Thyroid gland (tissue), 4 donors: ENCODE measurements at regions not wholly inside any gene's neighbourhood (a gene's known extent, or its start where the extent isn't known, plus 50 kb on each side); places are given as distances from the start of the nearest gene placed in this dataset.
"Not testable (repeated sequence)": the region's sequence is repeated elsewhere in the genome, so short reads cannot be mapped to it uniquely, and the experiment has no call there.

ENCODE experiments used
- DNase-seq, 2 donors: peaks; one replicate each; pipeline ENCODE4 v3.0.0-alpha.2; 2019
- H3K27ac ChIP-seq, 3 donors: fragments of 200-600 bp; sonication (generic); 1 replicate in 2 of 3; 2 replicates in 1 of 3; pipeline ENCODE4 v1.5.1; 2016 to 2019; ENCODE audit warnings: mild to moderate bottlenecking in 1 of 3, moderate library complexity in 1 of 3
- H3K27me3 ChIP-seq: fragments of 200-600 bp; sonication (generic); one replicate; pipeline ENCODE4 v1.5.1; 2019
- H3K36me3 ChIP-seq, 2 donors: fragments of 200-600 bp; sonication (generic); one replicate each; pipeline ENCODE4 v1.5.1; 2016 to 2019
- H3K4me1 ChIP-seq, 2 donors: fragments of 200-600 bp; sonication (generic); one replicate each; pipeline ENCODE4 v1.5.1; 2017 to 2019
- H3K4me3 ChIP-seq, 3 donors: fragments of 200-600 bp; sonication (generic); replicated peaks in 1 of 3; 1 replicate in 2 of 3; 2 replicates in 1 of 3; pipeline ENCODE4 v1.5.1; 2016; ENCODE audit warnings: mild to moderate bottlenecking in 1 of 3
- H3K9me3 ChIP-seq: fragments of 200-600 bp; sonication (generic); one replicate; pipeline ENCODE4 v1.5.1; 2017
- CTCF ChIP-seq, 6 experiments: fragments of 200-600 bp in 3 of 6; fragments of 450-650 bp in 3 of 6; sonication (generic) in 3 of 6; IDR thresholded peaks; one replicate each; pipeline ENCODE4 v1.5.1; 2016 to 2019; ENCODE audit warnings: antibody characterized with exemption in 6 of 6, mild to moderate bottlenecking in 2 of 6, inconsistent platforms in 1 of 6, moderate library complexity in 1 of 6
- POLR2A ChIP-seq, 2 donors: fragments of 450-650 bp; IDR thresholded peaks; one replicate each; pipeline ENCODE4 v1.6.1; 2017; ENCODE audit warnings: antibody characterized with exemption in 2 of 2, mild to moderate bottlenecking in 2 of 2, moderate library complexity in 1 of 2
- WGBS, 2 donors: methylation state at CpG; one replicate each; pipeline ENCODE4 v1.1.5; 2017; 5-methylcytosine and 5-hydroxymethylcytosine counted together
- intact Hi-C: fragments of 100-400 bp; cut with DNase I; formaldehyde crosslinking; loops from one replicate; pipeline ENCODE4 v1.15.1; 2023

- no peak for TF ChIP-seq CTCF (IDR thresholded peaks at IDR 0.05)
- TF ChIP-seq POLR2A (IDR thresholded peaks at IDR 0.05) = no peak
- WGBS, 2 donors = 89 to 95% methylated on average over 3 of the region's 3 CpGs
- Histone ChIP-seq H3K27me3 (no peaks in the 10 kb centered on the region), H3K4me1 (peaks cover 2 to 7% of the 10 kb centered on the region in 2 donors), H3K4me3 (no peak overlapping the region), H3K36me3 (no peaks in the 10 kb centered on the region), H3K27ac (no peak overlapping the region), H3K9me3 (no peaks in the 10 kb centered on the region)
- intact Hi-C loops = no loop called here
- no peak for DNase-seq
Observed at GRCh38 chr3:102000620-102001209, 151.4 kb downstream of the NFKBIZ start.

GRCh38 chr3:102002056-102002455 is 152.7 kb downstream of the NFKBIZ start:
- Histone ChIP-seq H3K36me3 (no peaks in the 10 kb centered on the region), H3K27me3 (no peaks in the 10 kb centered on the region), H3K4me3 (no peak overlapping the region), H3K27ac (no peak overlapping the region), H3K9me3 (no peaks in the 10 kb centered on the region), H3K4me1 (peaks cover 15 to 20% of the 10 kb centered on the region in 2 donors)
- TF ChIP-seq POLR2A (IDR thresholded peaks at IDR 0.05) (no peak), CTCF (IDR thresholded peaks at IDR 0.05) (no peak)
- DNase-seq = no peak
- intact Hi-C loops = no loop called here
- WGBS, 2 donors = 97 to 100% methylated on average over 1 of the region's 1 CpG

GRCh38 chr3:102004561-102004960 is 155.2 kb downstream of the NFKBIZ start:
- no peaks in the 10 kb centered on the region for H3K9me3 ChIP-seq
- H3K27ac ChIP-seq = no peak overlapping the region
- DNase-seq = no peak
- H3K4me3 ChIP-seq = no peak overlapping the region
- H3K27me3 ChIP-seq = no peaks in the 10 kb centered on the region
- H3K4me1 ChIP-seq = peaks cover 22 to 28% of the 10 kb centered on the region in 2 donors
- WGBS, 2 donors = 95 to 96% methylated on average over 2 of the region's 2 CpGs
- no peaks in the 10 kb centered on the region for H3K36me3 ChIP-seq
- intact Hi-C loops = no loop called here
- no peak for TF ChIP-seq CTCF (IDR thresholded peaks at IDR 0.05)
- no peak for TF ChIP-seq POLR2A (IDR thresholded peaks at IDR 0.05)

- TF ChIP-seq POLR2A (IDR thresholded peaks at IDR 0.05) = no peak
- TF ChIP-seq CTCF (IDR thresholded peaks at IDR 0.05) = no peak
- no peak for DNase-seq
- Histone ChIP-seq H3K4me1 (peaks cover 22 to 28% of the 10 kb centered on the region in 2 donors), H3K4me3 (no peak overlapping the region), H3K27me3 (no peaks in the 10 kb centered on the region), H3K36me3 (no peaks in the 10 kb centered on the region), H3K9me3 (no peaks in the 10 kb centered on the region), H3K27ac (peak overlapping the region in 1 of 3 donors; percentile 79)
- intact Hi-C loops = no loop called here
Observed at GRCh38 chr3:102005551-102005950, 156.2 kb downstream of the NFKBIZ start.

GRCh38 chr3:102006812-102007485 is 157.6 kb downstream of the NFKBIZ start:
- TF ChIP-seq POLR2A (IDR thresholded peaks at IDR 0.05) (no peak), CTCF (IDR thresholded peaks at IDR 0.05) (no peak)
- Histone ChIP-seq H3K4me1 (peaks cover 21 to 22% of the 10 kb centered on the region in 2 donors), H3K27ac (peak overlapping the region; percentile 79 to 82 (median 79)), H3K36me3 (no peaks in the 10 kb centered on the region), H3K27me3 (no peaks in the 10 kb centered on the region), H3K4me3 (no peak overlapping the region), H3K9me3 (no peaks in the 10 kb centered on the region)
- WGBS, 2 donors = 13 to 25% methylated on average over 1 of the region's 1 CpG
- intact Hi-C loops = no loop called here
- DNase-seq = peak; percentile 84

GRCh38 chr3:102008436-102008835 is 159.1 kb downstream of the NFKBIZ start:
- Histone ChIP-seq H3K4me1 (peaks cover 21 to 22% of the 10 kb centered on the region in 2 donors), H3K27ac (peak overlapping the region in 1 of 3 donors; percentile 79)
- H3K9me3 ChIP-seq, H3K4me3 ChIP-seq, H3K27me3 ChIP-seq, H3K36me3 ChIP-seq, DNase-seq, intact Hi-C loops: not testable (repeated sequence)
- WGBS, 2 donors = 89 to 97% methylated on average over 10 to 11 of the region's 11 CpGs
